HEK293T (cell line): ENCODE measurements at regions not wholly inside any gene's neighbourhood (a gene's known extent, or its start where the extent isn't known, plus 50 kb on each side); places are given as distances from the start of the nearest gene placed in this dataset.
"Not testable (repeated sequence)": the region's sequence is repeated elsewhere in the genome, so short reads cannot be mapped to it uniquely, and the experiment has no call there.

Experiments
- BHLHE40 ChIP-seq: fragments of 450-650 bp; IDR thresholded peaks from 2 replicates; pipeline ENCODE4 v1.6.1; 2016; ENCODE audit warnings: mild to moderate bottlenecking, moderate library complexity, borderline replicate concordance
- ELF4 ChIP-seq: fragments of 450-650 bp; IDR thresholded peaks from 2 replicates; pipeline ENCODE4 v1.6.1; 2017; ENCODE audit warnings: antibody characterized with exemption
- HDGF ChIP-seq: fragments of 450-650 bp; IDR thresholded peaks from 2 replicates; pipeline ENCODE4 v1.6.1; 2017; ENCODE audit warnings: antibody characterized with exemption, borderline replicate concordance
- NFRKB ChIP-seq: fragments of 450-650 bp; IDR thresholded peaks from 2 replicates; pipeline ENCODE4 v1.6.1; 2016; ENCODE audit warnings: mild to moderate bottlenecking, moderate library complexity
- PKNOX1 ChIP-seq: fragments of 450-650 bp; IDR thresholded peaks from 2 replicates; pipeline ENCODE4 v1.6.1; 2016
- SP1 ChIP-seq: fragments of 450-650 bp; IDR thresholded peaks from 2 replicates; pipeline ENCODE4 v1.6.1; 2017
- TARDBP ChIP-seq: fragments of 450-650 bp; IDR thresholded peaks from 2 replicates; pipeline ENCODE4 v1.6.1; 2016
- ZNF384 ChIP-seq: fragments of 450-650 bp; IDR thresholded peaks from 2 replicates; pipeline ENCODE4 v1.6.1; 2016

- TF ChIP-seq SP1, ELF4, HDGF, NFRKB, PKNOX1, TARDBP, ZNF384, BHLHE40: not testable (repeated sequence)
Measured at GRCh38 chr16:60078819-60079218, 1344.7 kb upstream of the GOT2 start.
